B cell (primary cell): ENCODE measurements at regions not wholly inside any gene's neighbourhood (a gene's known extent, or its start where the extent isn't known, plus 50 kb on each side); places are given as distances from the start of the nearest gene placed in this dataset.

ENCODE experiments used
- CTCF ChIP-seq: fragments of 200-600 bp; IDR thresholded peaks from one replicate; pipeline ENCODE4 v1.8.0; 2022; ENCODE audit warnings: antibody characterized with exemption, mild to moderate bottlenecking
- EZH2 ChIP-seq: IDR thresholded peaks from 2 replicates; pipeline ENCODE4 v1.6.1; 2012; ENCODE audit warnings: borderline replicate concordance, low read depth, mild to moderate bottlenecking, moderate library complexity, low read length; ENCODE audit not compliant: insufficient read depth, poor library complexity, severe bottlenecking

- TF ChIP-seq CTCF (no peak), EZH2 (no peak)
Observed at GRCh38 chr13:70622796-70623195, 514.5 kb upstream of the KLHL1 start.
